ENCODE measurements at regions not wholly inside any gene's neighbourhood (a gene's known extent, or its start where the extent isn't known, plus 50 kb on each side); places are given as distances from the start of the nearest gene placed in this dataset.

GRCh38 chr6:66883453-66883852, 1176.4 kb upstream of the EYS start:
- ATAC-seq (no peak), DNase-seq (no peak)
- H3K36me3 ChIP-seq (ENCODE audit: insufficient read depth in 1 of 2, low read depth in 1 of 2): no peaks in the 10 kb centered on the region
- TF ChIP-seq, protein P1, sequence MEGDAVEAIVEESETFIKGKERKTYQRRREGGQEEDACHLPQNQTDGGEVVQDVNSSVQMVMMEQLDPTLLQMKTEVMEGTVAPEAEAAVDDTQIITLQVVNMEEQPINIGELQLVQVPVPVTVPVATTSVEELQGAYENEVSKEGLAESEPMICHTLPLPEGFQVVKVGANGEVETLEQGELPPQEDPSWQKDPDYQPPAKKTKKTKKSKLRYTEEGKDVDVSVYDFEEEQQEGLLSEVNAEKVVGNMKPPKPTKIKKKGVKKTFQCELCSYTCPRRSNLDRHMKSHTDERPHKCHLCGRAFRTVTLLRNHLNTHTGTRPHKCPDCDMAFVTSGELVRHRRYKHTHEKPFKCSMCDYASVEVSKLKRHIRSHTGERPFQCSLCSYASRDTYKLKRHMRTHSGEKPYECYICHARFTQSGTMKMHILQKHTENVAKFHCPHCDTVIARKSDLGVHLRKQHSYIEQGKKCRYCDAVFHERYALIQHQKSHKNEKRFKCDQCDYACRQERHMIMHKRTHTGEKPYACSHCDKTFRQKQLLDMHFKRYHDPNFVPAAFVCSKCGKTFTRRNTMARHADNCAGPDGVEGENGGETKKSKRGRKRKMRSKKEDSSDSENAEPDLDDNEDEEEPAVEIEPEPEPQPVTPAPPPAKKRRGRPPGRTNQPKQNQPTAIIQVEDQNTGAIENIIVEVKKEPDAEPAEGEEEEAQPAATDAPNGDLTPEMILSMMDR (IDR thresholded peaks at IDR 0.05): no peak
- no peak overlapping the region for H3K27ac ChIP-seq
- H3K4me3 ChIP-seq: no peak overlapping the region
- no peaks in the 10 kb centered on the region for H3K4me1 ChIP-seq
- peaks cover 6% of the 10 kb centered on the region for H3K9me3 ChIP-seq
- intact Hi-C loops (cut with DNase I): no loop called here
- WGBS, 3 donors: 76 to 81% (median 77%) methylated on average over 1 of the region's 1 CpG
- no peaks in the 10 kb centered on the region for H3K27me3 ChIP-seq (ENCODE audit: insufficient read depth in 3 of 3, low read length in 2 of 3)

GRCh38 chr6:66866801-66867200, 1159.8 kb upstream of the EYS start:
- Histone ChIP-seq H3K4me1 (no peaks in the 10 kb centered on the region), H3K27ac (no peak overlapping the region), H3K9me3 (no peaks in the 10 kb centered on the region), H3K4me3 (no peak overlapping the region), H3K36me3 (ENCODE audit: insufficient read depth in 1 of 2, low read depth in 1 of 2) (no peaks in the 10 kb centered on the region), H3K27me3 (ENCODE audit: insufficient read depth in 3 of 3, low read length in 2 of 3) (no peaks in the 10 kb centered on the region)
- TF ChIP-seq, protein P1 (IDR thresholded peaks at IDR 0.05): no peak
- DNase-seq (no peak), ATAC-seq (no peak)
- intact Hi-C loops (cut with DNase I): no loop called here
- 92 to 97% (median 96%) methylated on average over 1 of the region's 1 CpG for WGBS, 3 donors

DNA sequence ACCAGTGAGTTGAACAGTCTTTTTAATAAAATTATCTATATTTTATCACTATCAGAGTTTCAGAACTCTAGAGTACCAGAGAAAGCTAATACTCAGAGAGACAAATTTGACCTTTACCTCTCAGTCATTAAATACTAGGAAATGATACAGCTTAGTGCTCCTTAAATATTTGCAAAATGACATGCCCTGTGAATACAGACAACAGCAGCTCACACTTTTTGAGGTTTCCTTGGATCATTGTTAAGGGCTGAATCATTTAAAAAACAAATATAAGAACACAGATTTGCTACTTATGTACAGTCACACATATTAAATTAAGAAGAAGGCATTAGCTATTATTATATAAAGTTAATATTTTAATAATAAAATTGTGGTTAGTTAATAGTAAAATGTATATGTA, 1158.7 kb upstream of the EYS start:
- Histone ChIP-seq H3K27me3 (ENCODE audit: insufficient read depth in 3 of 3, low read length in 2 of 3) (no peaks in the 10 kb centered on the region), H3K4me1 (no peaks in the 10 kb centered on the region), H3K27ac (no peak overlapping the region), H3K4me3 (no peak overlapping the region), H3K9me3 (no peaks in the 10 kb centered on the region), H3K36me3 (ENCODE audit: insufficient read depth in 1 of 2, low read depth in 1 of 2) (no peaks in the 10 kb centered on the region)
- ATAC-seq (no peak), DNase-seq (no peak)
- TF ChIP-seq, protein P1 (IDR thresholded peaks at IDR 0.05): no peak
- intact Hi-C loops (cut with DNase I): no loop called here

DNA sequence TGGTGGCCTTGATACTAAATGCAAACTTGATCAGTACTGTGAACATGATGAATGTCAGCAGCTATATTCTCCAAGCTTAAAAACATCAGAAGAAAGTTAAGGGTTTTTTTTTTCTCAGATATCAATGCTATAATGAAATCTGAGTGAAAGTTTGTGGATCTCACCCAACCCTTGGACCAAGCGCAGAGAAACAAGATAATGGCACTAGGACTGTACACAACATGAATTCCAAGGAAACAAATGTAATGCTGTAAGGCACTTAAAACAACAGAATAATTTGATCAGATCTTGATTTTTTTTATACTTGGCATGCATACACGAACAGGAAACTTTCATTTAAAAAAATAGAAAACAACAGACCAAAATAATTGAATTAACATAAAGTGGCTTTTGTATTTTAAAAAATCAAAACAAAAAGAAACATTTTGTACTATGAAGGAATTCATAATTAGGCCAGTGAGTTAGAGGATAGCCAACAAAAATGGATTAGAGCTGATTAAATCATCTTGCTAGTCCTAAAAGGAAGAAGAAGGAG, 1154.0 kb upstream of the EYS start:
- Histone ChIP-seq H3K9me3 (no peaks in the 10 kb centered on the region), H3K27me3 (ENCODE audit: insufficient read depth in 3 of 3, low read length in 2 of 3) (no peaks in the 10 kb centered on the region), H3K27ac (no peak overlapping the region), H3K4me1 (no peaks in the 10 kb centered on the region), H3K4me3 (no peak overlapping the region), H3K36me3 (ENCODE audit: insufficient read depth in 1 of 2, low read depth in 1 of 2) (no peaks in the 10 kb centered on the region)
- ATAC-seq (no peak), DNase-seq (no peak)
- TF ChIP-seq, protein P1 (IDR thresholded peaks at IDR 0.05): no peak
- 53 to 55% (median 54%) methylated on average over 2 of the region's 2 CpGs for WGBS, 3 donors
- intact Hi-C loops (cut with DNase I): no loop called here

DNA sequence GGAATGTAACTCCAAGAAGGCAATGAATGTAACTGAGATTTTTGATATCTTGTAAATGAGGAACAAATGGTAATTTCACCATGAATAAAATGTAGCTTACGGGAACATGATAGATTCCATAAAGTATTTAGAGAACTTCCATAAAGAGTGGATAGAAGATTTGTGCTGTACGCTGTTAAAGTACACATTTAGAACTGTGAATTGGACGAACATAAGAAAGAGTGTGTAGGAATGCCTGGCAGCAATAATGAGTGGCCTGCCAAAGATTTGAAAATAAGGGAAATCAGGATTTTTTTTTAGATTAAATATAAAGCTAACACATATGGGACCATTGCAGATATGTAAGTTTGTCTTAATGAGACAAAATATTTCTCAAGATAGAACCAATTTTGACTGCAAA, 1153.3 kb upstream of the EYS start:
- H3K9me3 ChIP-seq: no peaks in the 10 kb centered on the region
- 49 to 72% (median 71%) methylated on average over 3 of the region's 3 CpGs for WGBS, 3 donors
- DNase-seq: no peak
- ATAC-seq: no peak
- H3K27ac ChIP-seq: no peak overlapping the region
- intact Hi-C loops (cut with DNase I): no loop called here
- TF ChIP-seq, protein P1 (IDR thresholded peaks at IDR 0.05): no peak
- no peak overlapping the region for H3K4me3 ChIP-seq
- no peaks in the 10 kb centered on the region for H3K36me3 ChIP-seq (ENCODE audit: insufficient read depth in 1 of 2, low read depth in 1 of 2)
- no peaks in the 10 kb centered on the region for H3K4me1 ChIP-seq
- no peaks in the 10 kb centered on the region for H3K27me3 ChIP-seq (ENCODE audit: insufficient read depth in 3 of 3, low read length in 2 of 3)
